Hepatocyte (in vitro differentiated cells): ENCODE measurements at regions not wholly inside any gene's neighbourhood (a gene's known extent, or its start where the extent isn't known, plus 50 kb on each side); places are given as distances from the start of the nearest gene placed in this dataset.

Source experiments
- DNase-seq: peaks from one replicate; pipeline ENCODE4 v3.0.0-alpha.2; 2016; ENCODE audit warnings: low spot score
- H2AFZ ChIP-seq: fragments of 200-600 bp; sonication (generic); 2 replicates; pipeline ENCODE4 v1.6.0; 2016; ENCODE audit warnings: antibody characterized with exemption, mild to moderate bottlenecking
- H3K27ac ChIP-seq: fragments of 200-600 bp; sonication (generic); 2 replicates; pipeline ENCODE4 v1.5.1; 2016; ENCODE audit warnings: mild to moderate bottlenecking
- H3K27me3 ChIP-seq: fragments of 200-600 bp; sonication (generic); 2 replicates; pipeline ENCODE4 v1.6.1; 2016
- H3K36me3 ChIP-seq: fragments of 200-600 bp; sonication (generic); replicated peaks from 2 replicates; pipeline ENCODE4 v1.5.1; 2016; ENCODE audit warnings: low read depth; ENCODE audit not compliant: insufficient read depth
- H3K4me1 ChIP-seq: fragments of 200-600 bp; sonication (generic); 2 replicates; pipeline ENCODE4 v1.5.1; 2016; ENCODE audit warnings: mild to moderate bottlenecking, moderate library complexity; ENCODE audit not compliant: insufficient read depth
- H3K4me2 ChIP-seq: fragments of 200-600 bp; sonication (generic); 2 replicates; pipeline ENCODE4 v1.6.0; 2016
- H3K4me3 ChIP-seq: fragments of 200-600 bp; sonication (generic); 2 replicates; pipeline ENCODE4 v1.5.1; 2016; ENCODE audit warnings: mild to moderate bottlenecking
- H3K79me2 ChIP-seq: fragments of 200-600 bp; sonication (generic); 2 replicates; pipeline ENCODE4 v1.6.0; 2017; ENCODE audit warnings: mild to moderate bottlenecking
- H3K9me2 ChIP-seq: fragments of 200-600 bp; sonication (generic); replicated peaks from 2 replicates; pipeline ENCODE4 v1.6.0; 2017; ENCODE audit warnings: mild to moderate bottlenecking; ENCODE audit not compliant: insufficient read depth
- H3K9me3 ChIP-seq: fragments of 200-600 bp; sonication (generic); 2 replicates; pipeline ENCODE4 v1.5.1; 2016; ENCODE audit warnings: low read depth, mild to moderate bottlenecking
- H4K20me1 ChIP-seq: fragments of 200-600 bp; sonication (generic); 2 replicates; pipeline ENCODE4 v1.6.0; 2016; ENCODE audit warnings: mild to moderate bottlenecking; ENCODE audit not compliant: insufficient read depth, poor library complexity, severe bottlenecking
- CTCF ChIP-seq: fragments of 200-600 bp; sonication (generic); IDR thresholded peaks from 2 replicates; pipeline ENCODE4 v1.5.1; 2016; ENCODE audit warnings: antibody characterized with exemption, mild to moderate bottlenecking; ENCODE audit not compliant: poor library complexity
- EZH2 ChIP-seq: fragments of 200-600 bp; sonication (generic); IDR thresholded peaks from 2 replicates; pipeline ENCODE4 v1.6.1; 2016; ENCODE audit warnings: antibody characterized with exemption, mild to moderate bottlenecking, borderline replicate concordance
- EZH2phosphoT487 ChIP-seq: fragments of 200-600 bp; sonication (generic); IDR thresholded peaks from one replicate; pipeline ENCODE4 v1.6.1; 2018; ENCODE audit warnings: antibody characterized with exemption, mild to moderate bottlenecking, low read depth, moderate library complexity; ENCODE audit not compliant: unreplicated experiment, severe bottlenecking
- WGBS: methylation state at CpG from one replicate; pipeline ENCODE4 v1.1.6; 2016; ENCODE audit warnings: low lambda C conversion rate; ENCODE audit errors: missing lambda C conversion rate; 5-methylcytosine and 5-hydroxymethylcytosine counted together

GRCh38 chr3:74507691-74508090 lies 106.8 kb downstream of the CNTN3 start:
- no peaks in the 10 kb centered on the region for H3K36me3 ChIP-seq
- no peak for DNase-seq
- H3K79me2 ChIP-seq = no peaks in the 10 kb centered on the region
- H3K27me3 ChIP-seq = no peaks in the 10 kb centered on the region
- H3K27ac ChIP-seq = no peak overlapping the region
- H3K4me1 ChIP-seq = no peaks in the 10 kb centered on the region
- 90% methylated on average over 6 of the region's 6 CpGs for WGBS
- no peaks in the 10 kb centered on the region for H3K9me3 ChIP-seq
- no peak overlapping the region for H2AFZ ChIP-seq
- TF ChIP-seq EZH2 = no peak
- no peak for TF ChIP-seq EZH2phosphoT487
- no peak for TF ChIP-seq CTCF
- H3K4me2 ChIP-seq = no peak overlapping the region
- no peaks in the 10 kb centered on the region for H3K9me2 ChIP-seq
- H4K20me1 ChIP-seq = no peaks in the 10 kb centered on the region
- H3K4me3 ChIP-seq = no peak overlapping the region

- Histone ChIP-seq H3K36me3 (no peaks in the 10 kb centered on the region), H4K20me1 (no peaks in the 10 kb centered on the region), H3K79me2 (no peaks in the 10 kb centered on the region), H3K4me3 (no peak overlapping the region), H3K4me2 (no peak overlapping the region), H3K9me3 (no peaks in the 10 kb centered on the region), H3K27ac (no peak overlapping the region), H3K27me3 (no peaks in the 10 kb centered on the region), H3K4me1 (no peaks in the 10 kb centered on the region), H3K9me2 (no peaks in the 10 kb centered on the region), H2AFZ (no peak overlapping the region)
- WGBS = 85% methylated on average over 1 of the region's 1 CpG
- no peak for DNase-seq
- TF ChIP-seq CTCF = no peak
- TF ChIP-seq EZH2 = no peak
- TF ChIP-seq EZH2phosphoT487 = no peak
These were observed 108.2 kb downstream of the CNTN3 start for GRCh38 chr3:74506246-74506645.

GRCh38 chr3:74501007-74501406 lies 113.5 kb downstream of the CNTN3 start:
- H3K9me2 ChIP-seq = no peaks in the 10 kb centered on the region
- H3K4me3 ChIP-seq = no peak overlapping the region
- no peaks in the 10 kb centered on the region for H4K20me1 ChIP-seq
- H3K9me3 ChIP-seq = no peaks in the 10 kb centered on the region
- no peak overlapping the region for H3K27ac ChIP-seq
- H3K4me1 ChIP-seq = no peaks in the 10 kb centered on the region
- H3K4me2 ChIP-seq = no peak overlapping the region
- 63% methylated on average over 6 of the region's 6 CpGs for WGBS
- DNase-seq = no peak
- H3K36me3 ChIP-seq = no peaks in the 10 kb centered on the region
- TF ChIP-seq EZH2 = no peak
- TF ChIP-seq EZH2phosphoT487 = no peak
- H3K79me2 ChIP-seq = no peaks in the 10 kb centered on the region
- H2AFZ ChIP-seq = no peak overlapping the region
- no peaks in the 10 kb centered on the region for H3K27me3 ChIP-seq

GRCh38 chr3:74500257-74500656 lies 114.2 kb downstream of the CNTN3 start:
- 70% methylated on average over 5 of the region's 5 CpGs for WGBS
- no peak overlapping the region for H3K4me3 ChIP-seq
- no peaks in the 10 kb centered on the region for H3K79me2 ChIP-seq
- no peaks in the 10 kb centered on the region for H3K4me1 ChIP-seq
- H3K9me2 ChIP-seq = no peaks in the 10 kb centered on the region
- H2AFZ ChIP-seq = no peak overlapping the region
- H3K36me3 ChIP-seq = no peaks in the 10 kb centered on the region
- no peak overlapping the region for H3K4me2 ChIP-seq
- no peaks in the 10 kb centered on the region for H3K27me3 ChIP-seq
- no peak overlapping the region for H3K27ac ChIP-seq
- no peak for DNase-seq
- H3K9me3 ChIP-seq = no peaks in the 10 kb centered on the region
- TF ChIP-seq CTCF (no peak), EZH2phosphoT487 (no peak), EZH2 (no peak)
- no peaks in the 10 kb centered on the region for H4K20me1 ChIP-seq
